ENCODE measurements at regions not wholly inside any gene's neighbourhood (a gene's known extent, or its start where the extent isn't known, plus 50 kb on each side); places are given as distances from the start of the nearest gene placed in this dataset.

- Histone ChIP-seq H3K36me3 (ENCODE audit: control insufficient read depth, insufficient read depth, low read length) (no peaks in the 10 kb centered on the region), H3K79me2 (no peaks in the 10 kb centered on the region), H3K4me1 (no peaks in the 10 kb centered on the region)
Measured at GRCh38 chr2:18704276-18704675, 114.9 kb upstream of the NT5C1B start.

GRCh38 chr2:18703555-18703954, 114.2 kb upstream of the NT5C1B start:
- Histone ChIP-seq H3K79me2 (no peaks in the 10 kb centered on the region), H3K36me3 (ENCODE audit: control insufficient read depth, insufficient read depth, low read length) (no peaks in the 10 kb centered on the region), H3K27me3 (ENCODE audit: control insufficient read depth, insufficient read depth, low read length) (no peaks in the 10 kb centered on the region), H3K4me1 (no peaks in the 10 kb centered on the region), H3K4me3 (ENCODE audit: low read depth, low read length) (no peak overlapping the region), H3K9me3 (ENCODE audit: control insufficient read depth, low read length) (no peaks in the 10 kb centered on the region), H3K4me2 (ENCODE audit: low read length) (no peak overlapping the region), H2AFZ (no peak overlapping the region), H3K27ac (no peak overlapping the region), H3K9ac (no peak overlapping the region)
- TF ChIP-seq, protein P1, sequence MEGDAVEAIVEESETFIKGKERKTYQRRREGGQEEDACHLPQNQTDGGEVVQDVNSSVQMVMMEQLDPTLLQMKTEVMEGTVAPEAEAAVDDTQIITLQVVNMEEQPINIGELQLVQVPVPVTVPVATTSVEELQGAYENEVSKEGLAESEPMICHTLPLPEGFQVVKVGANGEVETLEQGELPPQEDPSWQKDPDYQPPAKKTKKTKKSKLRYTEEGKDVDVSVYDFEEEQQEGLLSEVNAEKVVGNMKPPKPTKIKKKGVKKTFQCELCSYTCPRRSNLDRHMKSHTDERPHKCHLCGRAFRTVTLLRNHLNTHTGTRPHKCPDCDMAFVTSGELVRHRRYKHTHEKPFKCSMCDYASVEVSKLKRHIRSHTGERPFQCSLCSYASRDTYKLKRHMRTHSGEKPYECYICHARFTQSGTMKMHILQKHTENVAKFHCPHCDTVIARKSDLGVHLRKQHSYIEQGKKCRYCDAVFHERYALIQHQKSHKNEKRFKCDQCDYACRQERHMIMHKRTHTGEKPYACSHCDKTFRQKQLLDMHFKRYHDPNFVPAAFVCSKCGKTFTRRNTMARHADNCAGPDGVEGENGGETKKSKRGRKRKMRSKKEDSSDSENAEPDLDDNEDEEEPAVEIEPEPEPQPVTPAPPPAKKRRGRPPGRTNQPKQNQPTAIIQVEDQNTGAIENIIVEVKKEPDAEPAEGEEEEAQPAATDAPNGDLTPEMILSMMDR (IDR thresholded peaks at IDR 0.05): no peak

More at GRCh38 chr2:18704276-18704675, 114.9 kb upstream of the NT5C1B start:
- H3K9me3 ChIP-seq (ENCODE audit: control insufficient read depth, low read length): no peaks in the 10 kb centered on the region
- no peaks in the 10 kb centered on the region for H3K27me3 ChIP-seq (ENCODE audit: control insufficient read depth, insufficient read depth, low read length)
- TF ChIP-seq, protein P1 (IDR thresholded peaks at IDR 0.05): no peak
- H3K27ac ChIP-seq: no peak overlapping the region
- H3K4me2 ChIP-seq (ENCODE audit: low read length): no peak overlapping the region
- no peak overlapping the region for H2AFZ ChIP-seq
- no peak overlapping the region for H3K4me3 ChIP-seq (ENCODE audit: low read depth, low read length)
- H3K9ac ChIP-seq: no peak overlapping the region

DNA sequence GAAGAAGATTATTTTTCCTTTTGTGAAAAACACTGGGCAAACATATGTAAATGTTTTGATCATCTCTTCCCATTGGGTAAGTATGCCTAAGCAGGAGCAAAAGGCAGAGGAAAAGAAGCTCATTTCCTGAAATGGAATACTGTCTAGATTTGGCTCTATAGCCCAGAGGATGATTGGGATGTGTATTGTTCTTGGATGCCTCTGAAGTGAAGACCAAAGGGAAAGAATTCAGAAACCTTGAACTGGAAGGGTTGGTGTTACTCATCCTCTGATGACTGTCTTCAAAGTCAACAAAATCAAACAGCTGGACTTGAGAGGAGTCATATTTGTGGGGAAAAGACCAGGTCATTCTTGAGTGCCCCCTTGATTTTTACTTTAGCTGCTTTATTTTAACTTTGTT, 112.6 kb upstream of the NT5C1B start:
- Histone ChIP-seq H3K4me2 (ENCODE audit: low read length) (no peak overlapping the region), H3K27ac (no peak overlapping the region), H3K27me3 (ENCODE audit: control insufficient read depth, insufficient read depth, low read length) (no peaks in the 10 kb centered on the region), H2AFZ (no peak overlapping the region), H3K9me3 (ENCODE audit: control insufficient read depth, low read length) (no peaks in the 10 kb centered on the region), H3K79me2 (no peaks in the 10 kb centered on the region), H3K9ac (no peak overlapping the region), H3K36me3 (ENCODE audit: control insufficient read depth, insufficient read depth, low read length) (no peaks in the 10 kb centered on the region), H3K4me1 (no peaks in the 10 kb centered on the region), H3K4me3 (ENCODE audit: low read depth, low read length) (no peak overlapping the region)
- TF ChIP-seq, protein P1 (IDR thresholded peaks at IDR 0.05): no peak

- no peak overlapping the region for H3K9ac ChIP-seq
- H2AFZ ChIP-seq: no peak overlapping the region
- H3K36me3 ChIP-seq (ENCODE audit: control insufficient read depth, insufficient read depth, low read length): no peaks in the 10 kb centered on the region
- no peaks in the 10 kb centered on the region for H3K79me2 ChIP-seq
- H3K27ac ChIP-seq: no peak overlapping the region
- no peak overlapping the region for H3K4me3 ChIP-seq (ENCODE audit: low read depth, low read length)
- no peak overlapping the region for H3K4me2 ChIP-seq (ENCODE audit: low read length)
- TF ChIP-seq, protein P1 (IDR thresholded peaks at IDR 0.05): no peak
- H3K27me3 ChIP-seq (ENCODE audit: control insufficient read depth, insufficient read depth, low read length): no peaks in the 10 kb centered on the region
- no peaks in the 10 kb centered on the region for H3K9me3 ChIP-seq (ENCODE audit: control insufficient read depth, low read length)
- no peaks in the 10 kb centered on the region for H3K4me1 ChIP-seq
Measured at GRCh38 chr2:18701546-18701945, 112.2 kb upstream of the NT5C1B start.

- no peaks in the 10 kb centered on the region for H3K9me3 ChIP-seq (ENCODE audit: control insufficient read depth, low read length)
- H2AFZ ChIP-seq: no peak overlapping the region
- H3K27ac ChIP-seq: no peak overlapping the region
- H3K4me1 ChIP-seq: no peaks in the 10 kb centered on the region
- H3K36me3 ChIP-seq (ENCODE audit: control insufficient read depth, insufficient read depth, low read length): no peaks in the 10 kb centered on the region
- no peak overlapping the region for H3K4me3 ChIP-seq (ENCODE audit: low read depth, low read length)
- H3K4me2 ChIP-seq (ENCODE audit: low read length): no peak overlapping the region
- TF ChIP-seq, protein P1 (IDR thresholded peaks at IDR 0.05): no peak
- H3K27me3 ChIP-seq (ENCODE audit: control insufficient read depth, insufficient read depth, low read length): no peaks in the 10 kb centered on the region
- no peak overlapping the region for H3K9ac ChIP-seq
- H3K79me2 ChIP-seq: no peaks in the 10 kb centered on the region
Measured at GRCh38 chr2:18690342-18690741, 101.0 kb upstream of the NT5C1B start.

Data from parathyroid adenoma (tissue), 2 donors.